Urothelium cell line (cell line): ENCODE measurements at regions not wholly inside any gene's neighbourhood (a gene's known extent, or its start where the extent isn't known, plus 50 kb on each side); places are given as distances from the start of the nearest gene placed in this dataset.
A peak's percentile ranks its signal among the peaks of the same experiment; 100 is the strongest.

Source experiments
- DNase-seq: peaks from one replicate; pipeline ENCODE4 v3.0.0; 2011; ENCODE audit warnings: low spot score, mixed read lengths
- FAIRE-seq: peaks from 2 replicates; lab custom pipeline; 2011; peaks lifted over from hg19 to GRCh38; lab: Jason Lieb, UNC

- DNase-seq (no peak), FAIRE-seq (no peak)
Measured at GRCh38 chr15:31151301-31152233, 50.0 kb upstream of the TRPM1 start.

- FAIRE-seq (no peak), DNase-seq (no peak)
Measured at GRCh38 chr15:31153531-31153930, 52.0 kb upstream of the TRPM1 start.

GRCh38 chr15:31155151-31155550 lies 53.6 kb upstream of the TRPM1 start:
- FAIRE-seq = no peak
- no peak for DNase-seq

GRCh38 chr15:31156226-31156625 lies 54.7 kb upstream of the TRPM1 start:
- no peak for FAIRE-seq

GRCh38 chr15:31156808-31157207 lies 55.3 kb upstream of the TRPM1 start:
- FAIRE-seq = no peak

More at GRCh38 chr15:31156226-31156625, 54.7 kb upstream of the TRPM1 start:
- no peak for DNase-seq

GRCh38 chr15:31157644-31158069 lies 56.1 kb upstream of the TRPM1 start:
- FAIRE-seq (no peak), DNase-seq (no peak)

More at GRCh38 chr15:31156808-31157207, 55.3 kb upstream of the TRPM1 start:
- DNase-seq = no peak

- no peak for DNase-seq
- FAIRE-seq = no peak
Measured at GRCh38 chr15:31158858-31159569, 57.5 kb upstream of the TRPM1 start.

- DNase-seq (no peak), FAIRE-seq (no peak)
Measured at GRCh38 chr15:31159837-31160236, 58.3 kb upstream of the TRPM1 start.

GRCh38 chr15:31160297-31160696 lies 58.8 kb upstream of the TRPM1 start:
- no peak for DNase-seq
- no peak for FAIRE-seq

GRCh38 chr15:31160740-31161495 lies 59.4 kb upstream of the TRPM1 start:
- FAIRE-seq (no peak), DNase-seq (no peak)

GRCh38 chr15:31161951-31162350 lies 60.4 kb upstream of the TRPM1 start:
- DNase-seq (no peak), FAIRE-seq (no peak)

- FAIRE-seq (no peak), DNase-seq (no peak)
Measured at GRCh38 chr15:31162721-31163510, 61.4 kb upstream of the TRPM1 start.

- FAIRE-seq (peak; percentile 35), DNase-seq (peak; percentile 32)
Measured at GRCh38 chr15:31163769-31164572, 62.4 kb upstream of the TRPM1 start.

GRCh38 chr15:31164573-31164912 lies 63.0 kb upstream of the TRPM1 start:
- DNase-seq (no peak), FAIRE-seq (no peak)

GRCh38 chr15:31169558-31169957 lies 68.0 kb upstream of the TRPM1 start:
- FAIRE-seq (no peak), DNase-seq (no peak)

GRCh38 chr15:31171731-31172130 lies 70.2 kb upstream of the TRPM1 start:
- DNase-seq = no peak
- no peak for FAIRE-seq

GRCh38 chr15:31172606-31173005 lies 71.1 kb upstream of the TRPM1 start:
- DNase-seq = no peak

GRCh38 chr15:31173790-31174450 lies 72.4 kb upstream of the TRPM1 start:
- FAIRE-seq (peak; percentile 63), DNase-seq (no peak)

More at GRCh38 chr15:31172606-31173005, 71.1 kb upstream of the TRPM1 start:
- no peak for FAIRE-seq

GRCh38 chr15:31175484-31175883 lies 74.0 kb upstream of the TRPM1 start:
- no peak for DNase-seq
- FAIRE-seq = no peak
